Panc1 (cell line): ENCODE measurements at regions not wholly inside any gene's neighbourhood (a gene's known extent, or its start where the extent isn't known, plus 50 kb on each side); places are given as distances from the start of the nearest gene placed in this dataset.

Experiments used
- ATAC-seq: fragments of 200-7000 bp; cut with Tn5 transposase; 2 replicates; pipeline ENCODE4 v1.9.1; 2020; ENCODE audit warnings: mild to moderate bottlenecking, moderate library complexity
- BruUV-seq: library from RNA; stranded (reverse); fragments of 400-500 nt; replicated peaks from 2 replicates; lab custom pipeline; 2021; lab: Mats Ljungman, UMichigan
- CTCF ChIA-PET: fragments of 300-600 bp; sonication (Branson Sonifier 250); formaldehyde crosslinking; loops from one replicate; lab custom pipeline; 2022; ENCODE audit warnings: antibody characterized with exemption; lab: Charles Lee
- POLR2A ChIA-PET: fragments of 300-600 bp; sonication (Branson Sonifier 250); formaldehyde crosslinking; loops from one replicate; lab custom pipeline; 2022; ENCODE audit warnings: antibody characterized with exemption; lab: Charles Lee
- DNase-seq: peaks from one replicate; pipeline ENCODE4 v3.0.0-alpha.2; 2010; ENCODE audit warnings: low read depth, low spot score
- H3K27ac ChIP-seq: 2 replicates; pipeline ENCODE4 v1.5.1; 2011; ENCODE audit warnings: mild to moderate bottlenecking, low read length, inconsistent platforms
- H3K27me3 ChIP-seq: fragments of 200-500 bp; sonication (Bioruptor generic); 2 replicates; pipeline ENCODE4 v1.6.0; 2014; ENCODE audit warnings: low read length, inconsistent platforms; ENCODE audit not compliant: control insufficient read depth, insufficient read depth
- H3K36me3 ChIP-seq: fragments of 200-500 bp; sonication (Bioruptor generic); 2 replicates; pipeline ENCODE4 v1.5.1; 2014; ENCODE audit warnings: inconsistent platforms, mild to moderate bottlenecking, low read length, moderate library complexity; ENCODE audit not compliant: control insufficient read depth, insufficient read depth
- H3K4me1 ChIP-seq: 2 replicates; pipeline ENCODE4 v1.5.1; 2011; ENCODE audit warnings: inconsistent platforms, mild to moderate bottlenecking, low read length, moderate library complexity; ENCODE audit not compliant: control insufficient read depth, insufficient read depth
- H3K4me3 ChIP-seq, 2 experiments: 2 replicates each; pipeline ENCODE4 v1.5.1; 2011 to 2012; ENCODE audit warnings: low read depth in 2 of 2, low read length in 2 of 2, mild to moderate bottlenecking in 2 of 2, inconsistent platforms in 1 of 2, moderate library complexity in 1 of 2
- H3K9me3 ChIP-seq: fragments of 200-500 bp; sonication (Bioruptor generic); 2 replicates; pipeline ENCODE4 v1.5.1; 2014; ENCODE audit warnings: low read depth, mild to moderate bottlenecking, inconsistent platforms, low read length, moderate library complexity; ENCODE audit not compliant: control insufficient read depth, insufficient read depth
- CTCF ChIP-seq: fragments of 450-650 bp; IDR thresholded peaks from 2 replicates; pipeline ENCODE4 v1.5.1; 2017; ENCODE audit warnings: mild to moderate bottlenecking
- POLR2AphosphoS5 ChIP-seq: IDR thresholded peaks from 2 replicates; pipeline ENCODE4 v1.6.1; 2012; ENCODE audit warnings: mild to moderate bottlenecking, low read depth, low read length, moderate library complexity
- REST ChIP-seq, 2 experiments: IDR thresholded peaks; 2 replicates each; pipeline ENCODE4 v1.6.1; 2011 to 2012; ENCODE audit warnings: low read depth in 2 of 2, control low read depth in 1 of 2, low read length in 1 of 2, mild to moderate bottlenecking in 1 of 2, moderate library complexity in 1 of 2; ENCODE audit not compliant: insufficient read depth in 1 of 2
- SIN3A ChIP-seq: IDR thresholded peaks from 2 replicates; pipeline ENCODE4 v1.6.1; 2012; ENCODE audit warnings: low read depth, mild to moderate bottlenecking, low read length, moderate library complexity, borderline replicate concordance; ENCODE audit not compliant: insufficient read depth
- TCF7L2 ChIP-seq: IDR thresholded peaks from 2 replicates; pipeline ENCODE4 v1.6.1; 2011; ENCODE audit warnings: mild to moderate bottlenecking, low read depth, low read length, inconsistent platforms
- in situ Hi-C: cut with HindIII; loops from 2 replicates; pipeline ENCODE4 v1.10.0; 2016; ENCODE audit warnings: low sequenced_read_pairs, low pct_unique_long_range_greater_than_20kb
- intact Hi-C: fragments of 100-400 bp; cut with micrococcal nuclease; formaldehyde crosslinking; loops from one replicate; pipeline ENCODE4 v1.10.0; 2022; ENCODE audit not compliant: unreplicated experiment

- ChIA-PET CTCF (no interaction called here), POLR2A (no interaction called here)
- no TSS peak for BruUV-seq
- ATAC-seq, result no peak
- in situ Hi-C loops (no loop called here), intact Hi-C loops (no loop called here)
- TF ChIP-seq POLR2AphosphoS5 (no peak), TCF7L2 (no peak), SIN3A (no peak), REST (IDR thresholded peaks at IDR 0.05; ENCODE audit: insufficient read depth in 1 of 2, low read depth in 2 of 2, low read length in 1 of 2) (no peak), CTCF (no peak)
- DNase-seq, result no peak
- Histone ChIP-seq H3K9me3 (no peaks in the 10 kb centered on the region), H3K27ac (no peak overlapping the region), H3K36me3 (no peaks in the 10 kb centered on the region), H3K4me1 (no peaks in the 10 kb centered on the region), H3K4me3 (no peak overlapping the region), H3K27me3 (no peaks in the 10 kb centered on the region)
Measured at GRCh38 chr5:3734632-3735031, 139.0 kb downstream of the IRX1 start.

- Histone ChIP-seq H3K36me3 (no peaks in the 10 kb centered on the region), H3K27ac (no peak overlapping the region), H3K27me3 (no peaks in the 10 kb centered on the region), H3K9me3 (no peaks in the 10 kb centered on the region), H3K4me1 (no peaks in the 10 kb centered on the region), H3K4me3 (no peak overlapping the region)
- no TSS peak for BruUV-seq
- intact Hi-C loops, result no loop called here
- in situ Hi-C loops, result no loop called here
- TF ChIP-seq POLR2AphosphoS5 (no peak), SIN3A (no peak), CTCF (no peak), REST (IDR thresholded peaks at IDR 0.05; ENCODE audit: insufficient read depth in 1 of 2, low read depth in 2 of 2, low read length in 1 of 2) (no peak), TCF7L2 (no peak)
- DNase-seq (no peak), ATAC-seq (no peak)
- POLR2A ChIA-PET, result no interaction called here
- CTCF ChIA-PET, result no interaction called here
Measured at GRCh38 chr5:3736466-3736865, 140.8 kb downstream of the IRX1 start.
